HL-60 (cell line): ENCODE measurements at regions not wholly inside any gene's neighbourhood (a gene's known extent, or its start where the extent isn't known, plus 50 kb on each side); places are given as distances from the start of the nearest gene placed in this dataset.

Experiments
- CTCF ChIP-seq: IDR thresholded peaks from one replicate; pipeline ENCODE4 v1.5.1; 2011; ENCODE audit warnings: low read length, control low read depth, inconsistent platforms; ENCODE audit not compliant: insufficient read depth
- GABPA ChIP-seq: IDR thresholded peaks from 2 replicates; pipeline ENCODE4 v1.6.1; 2012; ENCODE audit warnings: low read depth
- POLR2AphosphoS5 ChIP-seq: IDR thresholded peaks from 2 replicates; pipeline ENCODE4 v1.6.1; 2012; ENCODE audit warnings: low read depth
- REST ChIP-seq: IDR thresholded peaks from 2 replicates; pipeline ENCODE4 v1.6.1; 2012; ENCODE audit warnings: low read depth; ENCODE audit not compliant: insufficient replicate concordance

GRCh38 chr13:109276261-109276660 is 510.1 kb downstream of the IRS2 start:
- TF ChIP-seq CTCF (no peak), POLR2AphosphoS5 (no peak), GABPA (no peak), REST (no peak)
